H54 (cell line): ENCODE measurements at regions not wholly inside any gene's neighbourhood (a gene's known extent, or its start where the extent isn't known, plus 50 kb on each side); places are given as distances from the start of the nearest gene placed in this dataset.

Experiments
- DNase-seq: peaks from one replicate; pipeline ENCODE4 v3.0.0; 2011; ENCODE audit warnings: low spot score, mixed read lengths; ENCODE audit not compliant: insufficient read length
- FAIRE-seq: peaks from 3 replicates; lab custom pipeline; 2011; peaks lifted over from hg19 to GRCh38; lab: Jason Lieb, UNC
- POLR2A ChIP-seq: IDR thresholded peaks from 2 replicates; pipeline ENCODE4 v1.6.1; 2011; ENCODE audit warnings: low read depth, mild to moderate bottlenecking, low read length

- no peak for DNase-seq
- no peak for TF ChIP-seq POLR2A
- FAIRE-seq = no peak
Measured at GRCh38 chr1:192713921-192714320, 78.0 kb downstream of the RGS13 start.

GRCh38 chr1:192724670-192725069 lies 84.2 kb upstream of the RGS2 start:
- no peak for DNase-seq
- peak; percentile 81 for FAIRE-seq

GRCh38 chr1:192726820-192727504 lies 81.9 kb upstream of the RGS2 start:
- DNase-seq (no peak), FAIRE-seq (no peak)
- TF ChIP-seq POLR2A = no peak

More at GRCh38 chr1:192724670-192725069, 84.2 kb upstream of the RGS2 start:
- no peak for TF ChIP-seq POLR2A

GRCh38 chr1:192729500-192729899 lies 79.3 kb upstream of the RGS2 start:
- no peak for FAIRE-seq
- no peak for TF ChIP-seq POLR2A
- DNase-seq = no peak

GRCh38 chr1:192730198-192730597 lies 78.6 kb upstream of the RGS2 start:
- no peak for FAIRE-seq
- TF ChIP-seq POLR2A = no peak
- no peak for DNase-seq

GRCh38 chr1:192732787-192733186 lies 76.1 kb upstream of the RGS2 start:
- FAIRE-seq = no peak
- TF ChIP-seq POLR2A = no peak
- DNase-seq = no peak

- TF ChIP-seq POLR2A = no peak
- FAIRE-seq (no peak), DNase-seq (no peak)
Measured at GRCh38 chr1:192735298-192735915, 73.4 kb upstream of the RGS2 start.

GRCh38 chr1:192737306-192737705 lies 71.5 kb upstream of the RGS2 start:
- no peak for TF ChIP-seq POLR2A
- DNase-seq (no peak), FAIRE-seq (no peak)

GRCh38 chr1:192739476-192740184 lies 69.2 kb upstream of the RGS2 start:
- TF ChIP-seq POLR2A = no peak
- FAIRE-seq = peak; percentile 62

GRCh38 chr1:192740214-192740613 lies 68.6 kb upstream of the RGS2 start:
- FAIRE-seq (no peak), DNase-seq (no peak)
- no peak for TF ChIP-seq POLR2A

More at GRCh38 chr1:192739476-192740184, 69.2 kb upstream of the RGS2 start:
- DNase-seq = no peak

GRCh38 chr1:192741095-192741494 lies 67.7 kb upstream of the RGS2 start:
- FAIRE-seq (no peak), DNase-seq (no peak)
- no peak for TF ChIP-seq POLR2A

- no peak for TF ChIP-seq POLR2A
- DNase-seq (no peak), FAIRE-seq (no peak)
Measured at GRCh38 chr1:192747301-192747700, 61.5 kb upstream of the RGS2 start.

- DNase-seq = no peak
- no peak for TF ChIP-seq POLR2A
- no peak for FAIRE-seq
Measured at GRCh38 chr1:192747943-192748342, 60.9 kb upstream of the RGS2 start.

GRCh38 chr1:192749349-192749748 lies 59.5 kb upstream of the RGS2 start:
- TF ChIP-seq POLR2A = no peak
- FAIRE-seq (no peak), DNase-seq (no peak)
